Mammary epithelial cell (primary cell): ENCODE measurements at regions not wholly inside any gene's neighbourhood (a gene's known extent, or its start where the extent isn't known, plus 50 kb on each side); places are given as distances from the start of the nearest gene placed in this dataset.

ENCODE experiments used
- EZH2 ChIP-seq: IDR thresholded peaks from 2 replicates; pipeline ENCODE4 v1.6.1; 2012; ENCODE audit warnings: low read length, inconsistent platforms, borderline replicate concordance
- TF ChIP-seq, protein P1 (sequence below), 2 donors: IDR thresholded peaks in 1 of 2; conservative IDR thresholded peaks in 1 of 2; 2 replicates each; pipeline ENCODE4 v1.5.1; 2011 to 2012; ENCODE audit warnings: inconsistent platforms in 2 of 2, low read length in 2 of 2, mild to moderate bottlenecking in 2 of 2, control low read depth in 1 of 2, low read depth in 1 of 2; ENCODE audit not compliant: insufficient read depth in 1 of 2; ENCODE audit errors: extremely low read depth in 1 of 2

DNA sequence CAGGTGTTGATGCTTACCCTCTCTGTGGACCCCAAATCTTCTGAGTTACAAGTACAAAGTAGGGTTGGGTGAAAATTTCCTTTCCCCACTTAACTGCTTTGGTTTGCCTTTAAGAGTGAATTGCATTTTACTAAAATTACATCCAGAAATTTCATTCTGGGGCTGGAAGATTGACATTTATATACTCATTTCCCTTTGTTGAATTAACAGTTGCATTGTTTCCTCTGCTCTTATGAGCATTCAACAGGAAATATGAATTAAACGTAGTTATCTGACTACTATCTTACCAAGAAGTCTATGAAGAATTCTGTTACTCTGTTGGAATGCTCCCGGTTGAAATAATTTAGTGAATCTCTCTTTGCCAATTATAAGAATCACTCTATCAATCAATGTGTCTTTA lies 1231.1 kb upstream of the NXPH2 start:
- TF ChIP-seq, protein P1, sequence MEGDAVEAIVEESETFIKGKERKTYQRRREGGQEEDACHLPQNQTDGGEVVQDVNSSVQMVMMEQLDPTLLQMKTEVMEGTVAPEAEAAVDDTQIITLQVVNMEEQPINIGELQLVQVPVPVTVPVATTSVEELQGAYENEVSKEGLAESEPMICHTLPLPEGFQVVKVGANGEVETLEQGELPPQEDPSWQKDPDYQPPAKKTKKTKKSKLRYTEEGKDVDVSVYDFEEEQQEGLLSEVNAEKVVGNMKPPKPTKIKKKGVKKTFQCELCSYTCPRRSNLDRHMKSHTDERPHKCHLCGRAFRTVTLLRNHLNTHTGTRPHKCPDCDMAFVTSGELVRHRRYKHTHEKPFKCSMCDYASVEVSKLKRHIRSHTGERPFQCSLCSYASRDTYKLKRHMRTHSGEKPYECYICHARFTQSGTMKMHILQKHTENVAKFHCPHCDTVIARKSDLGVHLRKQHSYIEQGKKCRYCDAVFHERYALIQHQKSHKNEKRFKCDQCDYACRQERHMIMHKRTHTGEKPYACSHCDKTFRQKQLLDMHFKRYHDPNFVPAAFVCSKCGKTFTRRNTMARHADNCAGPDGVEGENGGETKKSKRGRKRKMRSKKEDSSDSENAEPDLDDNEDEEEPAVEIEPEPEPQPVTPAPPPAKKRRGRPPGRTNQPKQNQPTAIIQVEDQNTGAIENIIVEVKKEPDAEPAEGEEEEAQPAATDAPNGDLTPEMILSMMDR (conservative IDR thresholded peaks at IDR 0.05 in 1 of 2, IDR thresholded peaks at IDR 0.05 in 1 of 2; ENCODE audit: extremely low read depth in 1 of 2, insufficient read depth in 1 of 2, low read depth in 1 of 2, low read length in 2 of 2), result no peak
- no peak for TF ChIP-seq EZH2
